B cell (primary cell): ENCODE measurements at regions not wholly inside any gene's neighbourhood (a gene's known extent, or its start where the extent isn't known, plus 50 kb on each side); places are given as distances from the start of the nearest gene placed in this dataset.

Experiments
- CTCF ChIP-seq: fragments of 200-600 bp; IDR thresholded peaks from one replicate; pipeline ENCODE4 v1.8.0; 2022; ENCODE audit warnings: antibody characterized with exemption, mild to moderate bottlenecking
- EZH2 ChIP-seq: IDR thresholded peaks from 2 replicates; pipeline ENCODE4 v1.6.1; 2012; ENCODE audit warnings: borderline replicate concordance, low read depth, mild to moderate bottlenecking, moderate library complexity, low read length; ENCODE audit not compliant: insufficient read depth, poor library complexity, severe bottlenecking

DNA sequence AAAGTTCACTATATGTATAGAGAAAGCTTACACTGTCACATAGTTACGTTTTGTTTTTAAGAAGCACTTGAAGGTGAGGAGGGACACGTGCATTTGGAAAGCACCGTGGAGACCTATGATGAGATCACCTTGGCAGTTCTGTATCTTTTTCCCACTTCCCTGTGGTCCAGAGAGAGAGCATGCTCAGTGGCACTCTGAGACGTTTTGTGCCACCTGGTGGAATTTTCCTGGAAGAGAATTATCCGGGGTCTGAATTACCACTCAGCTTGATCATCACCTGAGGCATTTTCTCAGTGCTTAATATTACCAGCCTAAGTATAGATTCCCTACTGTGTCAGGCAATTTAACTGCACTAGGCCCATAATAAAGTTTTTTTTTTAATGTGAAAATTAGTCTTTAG is 469.4 kb upstream of the SMIM21 start:
- TF ChIP-seq CTCF, result no peak
- TF ChIP-seq EZH2, result no peak
